SU-DHL-6 (cell line): ENCODE measurements at regions not wholly inside any gene's neighbourhood (a gene's known extent, or its start where the extent isn't known, plus 50 kb on each side); places are given as distances from the start of the nearest gene placed in this dataset.
"Not testable (repeated sequence)": the region's sequence is repeated elsewhere in the genome, so short reads cannot be mapped to it uniquely, and the experiment has no call there.

Experiments used
- H2AFZ ChIP-seq: fragments of 200-600 bp; sonication (generic); 2 replicates; pipeline ENCODE4 v1.6.1; 2014; ENCODE audit warnings: low read depth, mild to moderate bottlenecking, moderate library complexity, mixed read lengths, antibody characterized with exemption, low read length; ENCODE audit not compliant: severe bottlenecking
- H3F3A ChIP-seq: fragments of 200-600 bp; shearing (Covaris generic); 2 replicates; pipeline ENCODE4 v1.6.0; 2016; ENCODE audit warnings: antibody characterized with exemption, mild to moderate bottlenecking; ENCODE audit not compliant: insufficient read depth
- H3K27ac ChIP-seq: fragments of 200-600 bp; sonication (generic); 2 replicates; pipeline ENCODE4 v1.5.1; 2016; ENCODE audit warnings: low read depth, mild to moderate bottlenecking, low read length, moderate library complexity, mixed read lengths
- H3K27me3 ChIP-seq: fragments of 200-600 bp; sonication (generic), shearing (Covaris generic); 2 replicates; pipeline ENCODE4 v1.6.0; 2014; ENCODE audit warnings: mild to moderate bottlenecking, low read length
- H3K36me3 ChIP-seq: fragments of 200-600 bp; sonication (generic); 2 replicates; pipeline ENCODE4 v1.6.1; 2014; ENCODE audit warnings: mild to moderate bottlenecking, low read length, mixed read lengths
- H3K4me2 ChIP-seq: fragments of 300-600, 200-600 bp; shearing (Covaris generic), sonication (generic); 2 replicates; pipeline ENCODE4 v1.6.0; 2014; ENCODE audit warnings: low read length, low read depth, mild to moderate bottlenecking; ENCODE audit not compliant: poor library complexity, severe bottlenecking
- H3K4me3 ChIP-seq: fragments of 200-600 bp; sonication (generic); 2 replicates; pipeline ENCODE4 v1.5.1; 2014; ENCODE audit warnings: antibody characterized with exemption, low read length, mild to moderate bottlenecking, mixed read lengths; ENCODE audit not compliant: insufficient read depth, poor library complexity, severe bottlenecking
- H3K79me2 ChIP-seq: fragments of 200-600 bp; sonication (generic); 2 replicates; pipeline ENCODE4 v1.6.1; 2014; ENCODE audit warnings: mild to moderate bottlenecking, low read length, moderate library complexity; ENCODE audit not compliant: insufficient read depth
- H3K9ac ChIP-seq: fragments of 200-600 bp; sonication (generic); 2 replicates; pipeline ENCODE4 v1.7.0; 2014; ENCODE audit warnings: mild to moderate bottlenecking, low read length
- H3K9me2 ChIP-seq: fragments of 200-600 bp; sonication (generic); replicated peaks from 2 replicates; pipeline ENCODE4 v1.6.1; 2014; ENCODE audit warnings: low read length; ENCODE audit not compliant: insufficient read depth
- H3K9me3 ChIP-seq: fragments of 200-600 bp; sonication (generic); 2 replicates; pipeline ENCODE4 v1.6.1; 2014; ENCODE audit warnings: low read length, mixed read lengths; ENCODE audit not compliant: insufficient read depth
- H4K20me1 ChIP-seq: fragments of 200-600 bp; sonication (generic); 2 replicates; pipeline ENCODE4 v1.6.1; 2014; ENCODE audit warnings: low read depth, mild to moderate bottlenecking, antibody characterized with exemption, low read length, moderate library complexity, mixed read lengths
- EZH2phosphoT487 ChIP-seq: fragments of 200-600 bp; sonication (generic), shearing (Covaris generic); conservative IDR thresholded peaks from 2 replicates; pipeline ENCODE4 v1.6.1; 2018; ENCODE audit warnings: mild to moderate bottlenecking, antibody characterized with exemption, low read length, moderate library complexity, mixed read lengths
- TF ChIP-seq, protein P1 (sequence below): fragments of 200-600 bp; sonication (generic); IDR thresholded peaks from one replicate; pipeline ENCODE4 v1.5.1; 2017; ENCODE audit warnings: antibody characterized with exemption, mild to moderate bottlenecking, low read length, moderate library complexity; ENCODE audit not compliant: insufficient read depth, poor library complexity, severe bottlenecking

DNA sequence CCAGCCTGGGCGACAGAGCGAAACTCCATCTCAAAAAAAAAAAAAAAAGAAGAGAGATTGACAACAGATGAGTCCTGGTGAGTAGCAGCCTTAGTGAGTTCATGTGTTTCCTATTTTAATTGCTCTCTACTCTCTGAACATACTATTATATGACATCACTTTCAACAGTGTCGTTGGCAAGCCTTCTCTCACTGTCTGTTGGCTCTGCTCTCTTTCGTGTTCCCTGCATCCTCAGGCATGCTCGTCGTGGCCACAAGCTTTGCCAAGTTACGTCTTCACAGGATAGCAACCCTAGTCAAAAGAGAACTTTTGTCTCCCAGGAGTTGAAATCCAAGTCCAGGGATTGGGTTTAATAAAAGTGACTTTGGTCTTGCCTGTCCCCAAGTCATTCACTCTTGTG lies 117.1 kb upstream of the EGFL6 start:
- Histone ChIP-seq H3K36me3 (no peaks in the 10 kb centered on the region), H3K9me2 (no peaks in the 10 kb centered on the region), H3F3A (no peaks in the 10 kb centered on the region), H3K27ac (no peak overlapping the region), H2AFZ (no peak overlapping the region), H3K4me3 (no peak overlapping the region), H3K27me3 (no peaks in the 10 kb centered on the region), H3K4me2 (no peak overlapping the region), H4K20me1 (no peaks in the 10 kb centered on the region), H3K9ac (no peak overlapping the region), H3K79me2 (no peaks in the 10 kb centered on the region), H3K9me3 (no peaks in the 10 kb centered on the region)
- TF ChIP-seq EZH2phosphoT487 = no peak
- TF ChIP-seq, protein P1, sequence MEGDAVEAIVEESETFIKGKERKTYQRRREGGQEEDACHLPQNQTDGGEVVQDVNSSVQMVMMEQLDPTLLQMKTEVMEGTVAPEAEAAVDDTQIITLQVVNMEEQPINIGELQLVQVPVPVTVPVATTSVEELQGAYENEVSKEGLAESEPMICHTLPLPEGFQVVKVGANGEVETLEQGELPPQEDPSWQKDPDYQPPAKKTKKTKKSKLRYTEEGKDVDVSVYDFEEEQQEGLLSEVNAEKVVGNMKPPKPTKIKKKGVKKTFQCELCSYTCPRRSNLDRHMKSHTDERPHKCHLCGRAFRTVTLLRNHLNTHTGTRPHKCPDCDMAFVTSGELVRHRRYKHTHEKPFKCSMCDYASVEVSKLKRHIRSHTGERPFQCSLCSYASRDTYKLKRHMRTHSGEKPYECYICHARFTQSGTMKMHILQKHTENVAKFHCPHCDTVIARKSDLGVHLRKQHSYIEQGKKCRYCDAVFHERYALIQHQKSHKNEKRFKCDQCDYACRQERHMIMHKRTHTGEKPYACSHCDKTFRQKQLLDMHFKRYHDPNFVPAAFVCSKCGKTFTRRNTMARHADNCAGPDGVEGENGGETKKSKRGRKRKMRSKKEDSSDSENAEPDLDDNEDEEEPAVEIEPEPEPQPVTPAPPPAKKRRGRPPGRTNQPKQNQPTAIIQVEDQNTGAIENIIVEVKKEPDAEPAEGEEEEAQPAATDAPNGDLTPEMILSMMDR = no peak

DNA sequence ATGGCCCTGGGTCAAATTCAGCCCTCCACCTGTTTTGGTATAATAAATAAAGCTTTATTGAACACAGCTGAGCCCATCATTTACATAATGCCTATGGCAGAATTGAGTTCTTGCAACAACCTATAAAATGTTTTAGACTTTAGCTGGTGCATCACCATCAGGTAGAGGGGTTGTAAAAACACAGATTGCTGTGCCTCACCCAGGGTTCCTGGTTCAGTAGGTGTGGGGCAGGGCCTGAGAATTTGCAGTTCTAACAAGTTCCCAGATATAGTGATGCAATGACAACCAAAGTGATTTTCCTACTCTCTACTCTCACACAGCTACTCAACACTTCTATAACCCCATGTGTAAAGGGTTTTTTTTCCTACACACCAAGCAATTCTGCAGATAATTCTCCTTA lies 120.0 kb upstream of the EGFL6 start:
- Histone ChIP-seq H3K36me3 (no peaks in the 10 kb centered on the region), H3K27me3 (no peaks in the 10 kb centered on the region), H3K27ac (no peak overlapping the region), H3K4me3 (no peak overlapping the region), H3K4me2 (no peak overlapping the region), H2AFZ (no peak overlapping the region), H3K9ac (no peak overlapping the region), H4K20me1 (no peaks in the 10 kb centered on the region), H3K9me2 (no peaks in the 10 kb centered on the region), H3K79me2 (no peaks in the 10 kb centered on the region), H3F3A (no peaks in the 10 kb centered on the region), H3K9me3 (no peaks in the 10 kb centered on the region)
- TF ChIP-seq EZH2phosphoT487 = no peak
- TF ChIP-seq, protein P1 = no peak

DNA sequence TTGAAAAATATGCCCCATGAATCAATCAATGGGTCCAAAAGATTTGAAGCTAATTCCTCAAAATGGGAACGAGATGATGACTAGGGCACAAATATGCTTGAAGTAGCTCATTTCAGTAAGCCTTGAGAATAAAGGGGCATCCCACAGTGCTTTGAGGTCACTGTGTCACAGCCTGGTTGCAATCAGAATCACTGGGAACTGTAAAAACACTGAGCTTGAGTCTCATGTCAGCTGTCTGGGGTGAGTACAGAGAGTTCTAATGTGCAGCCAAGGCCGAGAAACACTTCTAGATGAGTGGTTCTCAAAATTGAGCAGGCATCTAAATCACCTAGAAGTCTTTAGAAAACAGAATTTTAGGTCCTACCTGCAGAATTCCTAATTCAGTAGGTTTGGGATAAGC lies 120.5 kb upstream of the EGFL6 start:
- Histone ChIP-seq H3K9me2 (no peaks in the 10 kb centered on the region), H3K79me2 (no peaks in the 10 kb centered on the region), H3K36me3 (no peaks in the 10 kb centered on the region), H3K27me3 (no peaks in the 10 kb centered on the region), H3K9me3 (no peaks in the 10 kb centered on the region), H4K20me1 (no peaks in the 10 kb centered on the region), H3K4me2 (no peak overlapping the region), H3F3A (no peaks in the 10 kb centered on the region), H3K9ac (no peak overlapping the region), H3K27ac (no peak overlapping the region), H2AFZ (no peak overlapping the region), H3K4me3 (no peak overlapping the region)
- TF ChIP-seq EZH2phosphoT487 = no peak
- TF ChIP-seq, protein P1 = no peak

DNA sequence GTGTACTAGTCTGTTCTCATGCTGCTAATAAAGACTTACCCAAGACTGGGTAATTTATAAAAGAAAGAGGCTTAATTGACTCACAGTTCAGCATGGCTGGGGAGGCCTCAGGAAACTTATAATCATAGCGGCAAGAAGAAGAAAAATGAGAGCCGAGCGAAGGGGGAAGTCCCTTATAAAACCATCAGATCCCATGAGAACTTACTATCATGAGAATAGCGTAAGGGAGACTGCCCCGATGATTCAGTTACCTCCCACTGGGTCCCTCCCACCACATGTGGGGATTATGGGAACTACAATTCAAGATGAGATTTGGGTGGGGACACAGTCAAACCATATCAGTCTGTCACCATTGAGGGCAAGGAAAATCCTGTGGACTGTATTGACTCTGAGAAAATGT lies 121.8 kb upstream of the ATXN3L start:
- H3K9ac ChIP-seq, H3K4me2 ChIP-seq, H2AFZ ChIP-seq, H3K27ac ChIP-seq, H4K20me1 ChIP-seq, H3F3A ChIP-seq, H3K9me2 ChIP-seq, H3K79me2 ChIP-seq, H3K36me3 ChIP-seq, H3K9me3 ChIP-seq, H3K27me3 ChIP-seq, H3K4me3 ChIP-seq: not testable (repeated sequence)
